ENCODE measurements at regions not wholly inside any gene's neighbourhood (a gene's known extent, or its start where the extent isn't known, plus 50 kb on each side); places are given as distances from the start of the nearest gene placed in this dataset.

- no peak for DNase-seq (ENCODE audit: low read depth)
- H3K4me3 ChIP-seq (ENCODE audit: low read depth, low read length) = no peak overlapping the region
- TF ChIP-seq CTCF (IDR thresholded peaks at IDR 0.05; ENCODE audit: low read depth, low read length, missing control alignments) = no peak
Observed at GRCh38 chr17:33492731-33493265, 199.7 kb upstream of the ASIC2 start.

GRCh38 chr17:33493566-33493965 is 200.5 kb upstream of the ASIC2 start:
- no peak for DNase-seq (ENCODE audit: low read depth)
- no peak overlapping the region for H3K4me3 ChIP-seq (ENCODE audit: low read depth, low read length)
- no peak for TF ChIP-seq CTCF (IDR thresholded peaks at IDR 0.05; ENCODE audit: low read depth, low read length, missing control alignments)

GRCh38 chr17:33494151-33494550 is 201.1 kb upstream of the ASIC2 start:
- no peak overlapping the region for H3K4me3 ChIP-seq (ENCODE audit: low read depth, low read length)
- no peak for DNase-seq (ENCODE audit: low read depth)
- no peak for TF ChIP-seq CTCF (IDR thresholded peaks at IDR 0.05; ENCODE audit: low read depth, low read length, missing control alignments)

- H3K4me3 ChIP-seq (ENCODE audit: low read depth, low read length) = no peak overlapping the region
- no peak for DNase-seq (ENCODE audit: low read depth)
- no peak for TF ChIP-seq CTCF (IDR thresholded peaks at IDR 0.05; ENCODE audit: low read depth, low read length, missing control alignments)
Observed at GRCh38 chr17:33497623-33498022, 204.5 kb upstream of the ASIC2 start.

- H3K4me3 ChIP-seq (ENCODE audit: low read depth, low read length) = no peak overlapping the region
- no peak for TF ChIP-seq CTCF (IDR thresholded peaks at IDR 0.05; ENCODE audit: low read depth, low read length, missing control alignments)
- DNase-seq (ENCODE audit: low read depth) = no peak
Observed at GRCh38 chr17:33498069-33498468, 205.0 kb upstream of the ASIC2 start.

GRCh38 chr17:33499040-33499439 is 205.9 kb upstream of the ASIC2 start:
- no peak for DNase-seq (ENCODE audit: low read depth)
- no peak for TF ChIP-seq CTCF (IDR thresholded peaks at IDR 0.05; ENCODE audit: low read depth, low read length, missing control alignments)
- H3K4me3 ChIP-seq (ENCODE audit: low read depth, low read length) = no peak overlapping the region

GRCh38 chr17:33500151-33500550 is 207.1 kb upstream of the ASIC2 start:
- DNase-seq (ENCODE audit: low read depth) = no peak

More at GRCh38 chr17:33500151-33500550, 207.1 kb upstream of the ASIC2 start:
- no peak overlapping the region for H3K4me3 ChIP-seq (ENCODE audit: low read depth, low read length)
- no peak for TF ChIP-seq CTCF (IDR thresholded peaks at IDR 0.05; ENCODE audit: low read depth, low read length, missing control alignments)

All from GM12864 (cell line).